HCT116 (cell line): ENCODE measurements at regions not wholly inside any gene's neighbourhood (a gene's known extent, or its start where the extent isn't known, plus 50 kb on each side); places are given as distances from the start of the nearest gene placed in this dataset.

Experiments
- TF ChIP-seq, protein P1 (sequence below): IDR thresholded peaks from 2 replicates; pipeline ENCODE4 v1.6.1; 2012
- TF ChIP-seq, protein P2 (sequence below), 3 experiments: fragments of 200-600 bp in 1 of 3; sonication (generic) in 1 of 3; IDR thresholded peaks in 2 of 3; conservative IDR thresholded peaks in 1 of 3; 2 replicates each; pipeline ENCODE4 v1.5.1; 2012 to 2017; ENCODE audit warnings: low read depth in 2 of 3, low read length in 2 of 3, antibody characterized with exemption in 1 of 3, borderline replicate concordance in 1 of 3, control low read depth in 1 of 3, mild to moderate bottlenecking in 1 of 3, mixed read lengths in 1 of 3, mixed run types in 1 of 3, moderate library complexity in 1 of 3; ENCODE audit not compliant: insufficient read depth in 1 of 3

DNA sequence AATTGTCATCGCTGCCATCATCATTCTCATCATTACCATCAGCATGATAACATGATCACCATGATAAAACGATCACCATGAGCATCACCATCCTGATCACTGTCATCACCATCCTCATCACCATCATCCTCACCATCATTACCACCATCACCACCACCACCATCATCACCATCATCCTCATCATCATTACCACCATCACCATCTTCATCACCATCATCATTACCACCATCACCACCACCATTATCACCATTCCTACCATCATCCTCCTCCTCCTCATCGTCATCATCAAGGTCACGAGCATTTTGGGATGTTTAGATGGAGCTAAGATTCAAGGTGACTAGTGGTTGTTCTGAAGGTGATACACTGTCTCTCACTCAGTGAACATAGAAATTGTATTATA, 221.0 kb downstream of the FOXL1 start:
- TF ChIP-seq, protein P1, sequence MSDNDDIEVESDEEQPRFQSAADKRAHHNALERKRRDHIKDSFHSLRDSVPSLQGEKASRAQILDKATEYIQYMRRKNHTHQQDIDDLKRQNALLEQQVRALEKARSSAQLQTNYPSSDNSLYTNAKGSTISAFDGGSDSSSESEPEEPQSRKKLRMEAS, result no peak
- TF ChIP-seq, protein P2, sequence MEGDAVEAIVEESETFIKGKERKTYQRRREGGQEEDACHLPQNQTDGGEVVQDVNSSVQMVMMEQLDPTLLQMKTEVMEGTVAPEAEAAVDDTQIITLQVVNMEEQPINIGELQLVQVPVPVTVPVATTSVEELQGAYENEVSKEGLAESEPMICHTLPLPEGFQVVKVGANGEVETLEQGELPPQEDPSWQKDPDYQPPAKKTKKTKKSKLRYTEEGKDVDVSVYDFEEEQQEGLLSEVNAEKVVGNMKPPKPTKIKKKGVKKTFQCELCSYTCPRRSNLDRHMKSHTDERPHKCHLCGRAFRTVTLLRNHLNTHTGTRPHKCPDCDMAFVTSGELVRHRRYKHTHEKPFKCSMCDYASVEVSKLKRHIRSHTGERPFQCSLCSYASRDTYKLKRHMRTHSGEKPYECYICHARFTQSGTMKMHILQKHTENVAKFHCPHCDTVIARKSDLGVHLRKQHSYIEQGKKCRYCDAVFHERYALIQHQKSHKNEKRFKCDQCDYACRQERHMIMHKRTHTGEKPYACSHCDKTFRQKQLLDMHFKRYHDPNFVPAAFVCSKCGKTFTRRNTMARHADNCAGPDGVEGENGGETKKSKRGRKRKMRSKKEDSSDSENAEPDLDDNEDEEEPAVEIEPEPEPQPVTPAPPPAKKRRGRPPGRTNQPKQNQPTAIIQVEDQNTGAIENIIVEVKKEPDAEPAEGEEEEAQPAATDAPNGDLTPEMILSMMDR (IDR thresholded peaks at IDR 0.05 in 2 of 3, conservative IDR thresholded peaks at IDR 0.05 in 1 of 3; ENCODE audit: borderline replicate concordance in 1 of 3, insufficient read depth in 1 of 3, low read depth in 2 of 3, low read length in 2 of 3), result no peak
